ENCODE measurements at regions not wholly inside any gene's neighbourhood (a gene's known extent, or its start where the extent isn't known, plus 50 kb on each side); places are given as distances from the start of the nearest gene placed in this dataset.

- TF ChIP-seq CTCF (IDR thresholded peaks at IDR 0.05; ENCODE audit: low read depth, low read length, missing input control) (no peak), ZBTB33 (IDR thresholded peaks at IDR 0.05) (no peak), JUND (IDR thresholded peaks at IDR 0.05) (no peak)
Observed at GRCh38 chr11:97894978-97895377, 1125.8 kb upstream of the CNTN5 start (continued).

- Histone ChIP-seq H3K9me3 (ENCODE audit: control insufficient read depth in 4 of 4, low read length in 3 of 4) (no peaks in the 10 kb centered on the region), H3K27me3 (ENCODE audit: control insufficient read depth in 4 of 4, insufficient read depth in 4 of 4, low read length in 3 of 4) (no peaks in the 10 kb centered on the region), H3K27ac (ENCODE audit: low read depth in 1 of 2, low read length in 2 of 2) (no peak overlapping the region), H3K4me1 (ENCODE audit: control insufficient read depth in 4 of 4, insufficient read depth in 4 of 4, low read length in 3 of 4) (no peaks in the 10 kb centered on the region), H3K4me3 (ENCODE audit: low read depth in 1 of 3, low read length in 3 of 3) (no peak overlapping the region), H3K9ac (ENCODE audit: low read depth in 1 of 2, low read length in 2 of 2) (no peak overlapping the region), H3K36me3 (ENCODE audit: control insufficient read depth in 4 of 4, insufficient read depth in 3 of 4, low read depth in 1 of 4, low read length in 3 of 4) (no peaks in the 10 kb centered on the region)
- DNase-seq (ENCODE audit: low spot score), result no peak
- TF ChIP-seq YY1 (IDR thresholded peaks at IDR 0.05), result no peak
- TF ChIP-seq JUND (IDR thresholded peaks at IDR 0.05), result no peak
- no peak for TF ChIP-seq RAD21 (IDR thresholded peaks at IDR 0.05)
- TF ChIP-seq ZBTB33 (IDR thresholded peaks at IDR 0.05), result no peak
- TF ChIP-seq REST (IDR thresholded peaks at IDR 0.05), result no peak
- TF ChIP-seq ATF3 (IDR thresholded peaks at IDR 0.05), result no peak
- TF ChIP-seq NR2F2 (IDR thresholded peaks at IDR 0.05), result no peak
- no peak for TF ChIP-seq HNF4G (IDR thresholded peaks at IDR 0.05)
- no peak for TF ChIP-seq MAX (IDR thresholded peaks at IDR 0.05)
- TF ChIP-seq HNF4A (conservative IDR thresholded peaks at IDR 0.05), result no peak
- no peak for TF ChIP-seq RXRA (IDR thresholded peaks at IDR 0.05)
- no peak for TF ChIP-seq TAF1 (conservative IDR thresholded peaks at IDR 0.05)
- 59% methylated on average over 3 of the region's 3 CpGs for WGBS
Observed at GRCh38 chr11:97895572-97895971, 1125.2 kb upstream of the CNTN5 start.
